MCF 10A (cell line): ENCODE measurements at regions not wholly inside any gene's neighbourhood (a gene's known extent, or its start where the extent isn't known, plus 50 kb on each side); places are given as distances from the start of the nearest gene placed in this dataset.

Source experiments
- BruUV-seq: library from RNA; stranded (reverse); fragments of 400-500 nt; replicated peaks from 2 replicates; lab custom pipeline; 2021; lab: Mats Ljungman, UMichigan
- CTCF ChIA-PET: fragments of 300-600 bp; sonication (Branson Sonifier 250); formaldehyde crosslinking; extraction: SDS; loops from one replicate; lab custom pipeline; 2021; ENCODE audit warnings: antibody characterized with exemption, inconsistent platforms; lab: Yijun Ruan, JAX
- POLR2A ChIA-PET: fragments of 300-600, 350-650 bp; sonication (Branson Sonifier 250); formaldehyde crosslinking; extraction: SDS; loops from one replicate; lab custom pipeline; 2020; ENCODE audit warnings: antibody characterized with exemption, inconsistent platforms; lab: Yijun Ruan, JAX
- DNase-seq: peaks from one replicate; pipeline ENCODE4 v3.0.0-alpha.2; 2018; ENCODE audit not compliant: unreplicated experiment
- H3K27ac Mint-ChIP-seq: one replicate; pipeline ENCODE4 v1.8.0; 2022; ENCODE audit warnings: mild to moderate bottlenecking, low read depth, mixed read lengths; ENCODE audit not compliant: unreplicated experiment
- H3K27me3 Mint-ChIP-seq: one replicate; pipeline ENCODE4 v1.8.0; 2022; ENCODE audit warnings: mixed read lengths; ENCODE audit not compliant: insufficient read depth, unreplicated experiment
- H3K36me3 Mint-ChIP-seq: one replicate; pipeline ENCODE4 v1.8.0; 2022; ENCODE audit warnings: mild to moderate bottlenecking, moderate library complexity, mixed read lengths; ENCODE audit not compliant: insufficient read depth, unreplicated experiment
- H3K4me1 Mint-ChIP-seq: one replicate; pipeline ENCODE4 v1.8.0; 2022; ENCODE audit warnings: mixed read lengths; ENCODE audit not compliant: insufficient read depth, unreplicated experiment
- H3K4me3 Mint-ChIP-seq: one replicate; pipeline ENCODE4 v1.8.0; 2022; ENCODE audit warnings: mild to moderate bottlenecking, moderate library complexity, mixed read lengths; ENCODE audit not compliant: unreplicated experiment
- H3K9me3 Mint-ChIP-seq: one replicate; pipeline ENCODE4 v1.8.0; 2022; ENCODE audit warnings: mixed read lengths; ENCODE audit not compliant: unreplicated experiment
- intact Hi-C: fragments of 100-400 bp; cut with micrococcal nuclease; formaldehyde crosslinking; loops from 2 replicates; pipeline ENCODE4 v1.14.1; 2022
- TF ChIP-seq, protein P1 (sequence below): fragments of 200-600 bp; IDR thresholded peaks from one replicate; pipeline ENCODE4 v1.8.0; 2022; ENCODE audit warnings: antibody characterized with exemption, mild to moderate bottlenecking; ENCODE audit not compliant: unreplicated experiment

DNA sequence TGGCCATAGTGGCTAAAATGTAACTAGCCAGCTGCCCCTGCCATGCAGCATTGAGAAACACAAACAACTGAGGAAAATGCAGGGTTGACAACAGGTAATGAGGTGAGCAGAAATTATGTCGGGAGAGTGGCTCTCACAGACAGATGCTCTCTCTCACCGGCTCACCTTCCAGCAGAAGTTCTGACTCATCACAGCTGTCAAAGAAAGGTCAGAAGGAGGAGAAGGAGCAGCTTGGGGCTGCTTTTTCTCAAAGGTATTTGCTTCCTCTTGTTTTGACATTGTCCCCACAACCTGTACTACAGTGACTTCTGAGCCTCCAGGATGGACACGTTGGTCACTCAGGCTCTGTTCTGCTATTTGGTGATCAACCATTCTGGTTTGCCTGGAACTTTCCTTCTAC, 190.5 kb upstream of the HEY2 start:
- Mint-ChIP-seq H3K36me3 (no peaks in the 10 kb centered on the region), H3K4me1 (no peaks in the 10 kb centered on the region), H3K27ac (no peak overlapping the region), H3K4me3 (no peak overlapping the region), H3K27me3 (peaks cover 63% of the 10 kb centered on the region), H3K9me3 (no peaks in the 10 kb centered on the region)
- intact Hi-C loops, result no loop called here
- TF ChIP-seq, protein P1, sequence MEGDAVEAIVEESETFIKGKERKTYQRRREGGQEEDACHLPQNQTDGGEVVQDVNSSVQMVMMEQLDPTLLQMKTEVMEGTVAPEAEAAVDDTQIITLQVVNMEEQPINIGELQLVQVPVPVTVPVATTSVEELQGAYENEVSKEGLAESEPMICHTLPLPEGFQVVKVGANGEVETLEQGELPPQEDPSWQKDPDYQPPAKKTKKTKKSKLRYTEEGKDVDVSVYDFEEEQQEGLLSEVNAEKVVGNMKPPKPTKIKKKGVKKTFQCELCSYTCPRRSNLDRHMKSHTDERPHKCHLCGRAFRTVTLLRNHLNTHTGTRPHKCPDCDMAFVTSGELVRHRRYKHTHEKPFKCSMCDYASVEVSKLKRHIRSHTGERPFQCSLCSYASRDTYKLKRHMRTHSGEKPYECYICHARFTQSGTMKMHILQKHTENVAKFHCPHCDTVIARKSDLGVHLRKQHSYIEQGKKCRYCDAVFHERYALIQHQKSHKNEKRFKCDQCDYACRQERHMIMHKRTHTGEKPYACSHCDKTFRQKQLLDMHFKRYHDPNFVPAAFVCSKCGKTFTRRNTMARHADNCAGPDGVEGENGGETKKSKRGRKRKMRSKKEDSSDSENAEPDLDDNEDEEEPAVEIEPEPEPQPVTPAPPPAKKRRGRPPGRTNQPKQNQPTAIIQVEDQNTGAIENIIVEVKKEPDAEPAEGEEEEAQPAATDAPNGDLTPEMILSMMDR, result no peak
- peak; percentile 36 for DNase-seq
- ChIA-PET CTCF (interaction anchor here (0.6 kb wide), 1 partner anchor 204 kb away, joined by 3 read pairs; no protein-coding TSS in a partner anchor), POLR2A (interaction anchor here (0.5 to 0.7 kb wide), 2 partner anchors 10 to 23 kb away, joined by 3 read pairs; no protein-coding TSS in a partner anchor)
- BruUV-seq, result no TSS peak

DNA sequence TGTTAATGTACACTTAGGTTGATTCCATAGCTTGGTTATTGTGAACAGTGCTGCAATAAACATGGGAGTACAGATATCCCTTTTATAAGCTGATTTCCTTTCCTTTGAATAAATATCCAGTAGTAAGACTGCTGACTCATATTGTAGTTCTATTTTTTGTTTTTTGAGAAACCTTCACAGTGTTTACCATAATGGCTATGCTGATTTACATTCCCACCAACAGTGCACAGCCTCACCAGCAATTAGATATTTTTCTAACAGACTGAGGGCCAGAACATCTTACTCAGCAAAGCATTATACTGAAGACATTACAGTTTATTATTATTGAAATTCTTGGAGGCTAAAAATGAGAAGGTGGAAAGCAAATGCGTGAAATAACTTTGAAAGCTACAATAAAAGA, 187.3 kb upstream of the HEY2 start:
- Mint-ChIP-seq H3K27me3 (peaks cover 71% of the 10 kb centered on the region), H3K36me3 (no peaks in the 10 kb centered on the region), H3K9me3 (no peaks in the 10 kb centered on the region), H3K4me1 (no peaks in the 10 kb centered on the region), H3K4me3 (no peak overlapping the region), H3K27ac (no peak overlapping the region)
- POLR2A ChIA-PET, result interaction anchor here (1.0 kb wide), 1 partner anchor 36 kb away, joined by 3 read pairs; no protein-coding TSS in a partner anchor
- TF ChIP-seq, protein P1, result no peak
- no TSS peak for BruUV-seq
- no peak for DNase-seq
- intact Hi-C loops, result no loop called here
- CTCF ChIA-PET, result interaction anchor here (1.1 kb wide), 1 partner anchor 391 kb away, joined by 3 read pairs; no protein-coding TSS in a partner anchor

DNA sequence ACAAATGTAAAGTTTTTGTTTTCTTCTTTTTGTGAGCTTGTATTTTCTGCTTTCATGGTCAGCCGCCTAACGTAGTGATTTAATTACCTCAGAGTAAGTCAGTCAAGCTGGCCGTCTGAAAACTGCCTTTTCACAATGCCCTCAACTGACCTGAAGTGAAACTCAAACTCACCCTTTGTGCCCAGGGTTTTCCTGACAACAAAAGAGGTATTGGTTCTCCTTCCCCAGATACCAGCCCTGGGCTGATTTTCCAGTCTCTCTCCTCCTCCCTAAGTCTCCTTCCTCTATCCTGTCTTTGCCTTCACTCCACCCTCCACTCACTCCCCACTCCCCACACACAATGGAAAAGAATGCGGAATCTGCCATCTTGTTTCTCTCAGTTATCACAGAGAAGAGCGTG, 184.5 kb upstream of the HEY2 start:
- no peak overlapping the region for H3K27ac Mint-ChIP-seq
- POLR2A ChIA-PET, result no interaction called here
- TF ChIP-seq, protein P1, result no peak
- intact Hi-C loops, result no loop called here
- peaks cover 78% of the 10 kb centered on the region for H3K27me3 Mint-ChIP-seq
- BruUV-seq, result no TSS peak
- H3K9me3 Mint-ChIP-seq, result no peaks in the 10 kb centered on the region
- H3K4me3 Mint-ChIP-seq, result no peak overlapping the region
- H3K4me1 Mint-ChIP-seq, result no peaks in the 10 kb centered on the region
- DNase-seq, result no peak
- CTCF ChIA-PET, result no interaction called here
- H3K36me3 Mint-ChIP-seq, result no peaks in the 10 kb centered on the region

DNA sequence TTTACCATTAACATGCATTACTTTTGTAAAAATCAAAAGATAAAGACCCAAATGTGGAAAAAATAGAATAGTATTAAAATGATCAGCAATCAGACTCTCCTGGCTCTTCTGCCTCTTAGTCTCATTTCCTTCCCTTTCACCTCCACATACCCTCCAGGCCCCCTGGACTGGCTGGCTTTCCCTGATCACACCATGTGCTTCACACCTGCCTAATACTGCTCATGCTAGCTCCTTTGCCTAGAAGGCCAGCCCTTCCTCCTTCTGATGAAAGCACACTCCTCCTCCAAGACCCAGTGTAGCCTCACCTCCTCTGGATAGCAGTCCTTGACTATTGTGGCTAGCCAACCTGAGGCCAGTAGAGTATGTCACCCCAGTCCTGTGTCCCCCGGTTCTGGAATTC, 182.0 kb upstream of the HEY2 start:
- Mint-ChIP-seq H3K27ac (no peak overlapping the region), H3K27me3 (peaks cover 100% of the 10 kb centered on the region), H3K4me1 (no peaks in the 10 kb centered on the region), H3K4me3 (no peak overlapping the region), H3K9me3 (no peaks in the 10 kb centered on the region), H3K36me3 (no peaks in the 10 kb centered on the region)
- TF ChIP-seq, protein P1, result no peak
- ChIA-PET CTCF (interaction anchor here (0.6 kb wide), 1 partner anchor 28 kb away, joined by 3 read pairs; no protein-coding TSS in a partner anchor), POLR2A (no interaction called here)
- BruUV-seq, result no TSS peak
- intact Hi-C loops, result no loop called here
- DNase-seq, result no peak
